IMR-90 (cell line): ENCODE measurements at regions not wholly inside any gene's neighbourhood (a gene's known extent, or its start where the extent isn't known, plus 50 kb on each side); places are given as distances from the start of the nearest gene placed in this dataset.

ENCODE experiments used
- ATAC-seq: fragments of 200-7000 bp; cut with Tn5 transposase; 2 replicates; pipeline ENCODE4 v1.9.1; 2020; ENCODE audit warnings: low read depth, mild to moderate bottlenecking, moderate library complexity
- BruUV-seq: library from RNA; stranded (reverse); fragments of 400-500 nt; replicated peaks from 2 replicates; lab custom pipeline; 2021; lab: Mats Ljungman, UMichigan
- CTCF ChIA-PET: fragments of 300-600 bp; formaldehyde crosslinking; extraction: SDS; loops from one replicate; lab custom pipeline; 2021; ENCODE audit warnings: antibody characterized with exemption; lab: Yijun Ruan, JAX
- POLR2A ChIA-PET: fragments of 300-600 bp; sonication (Branson Sonifier 250); formaldehyde crosslinking; loops from one replicate; lab custom pipeline; 2022; ENCODE audit warnings: antibody characterized with exemption; ENCODE audit not compliant: unreplicated experiment; lab: Charles Lee
- DNase-seq: peaks from one replicate; pipeline ENCODE4 v3.0.0; 2013
- H2AFZ ChIP-seq: replicated peaks from 2 replicates; pipeline ENCODE3; 2013; ENCODE audit warnings: low read length, mild to moderate bottlenecking; ENCODE audit not compliant: poor library complexity
- H2AK5ac ChIP-seq: 2 replicates; pipeline ENCODE4 v1.6.1; 2013; ENCODE audit warnings: low read depth, low read length, inconsistent platforms
- H2AK9ac ChIP-seq: replicated peaks from 2 replicates; pipeline ENCODE3; 2013; ENCODE audit warnings: mild to moderate bottlenecking, low read depth, low read length, moderate library complexity; ENCODE audit not compliant: poor library complexity
- H2BK120ac ChIP-seq: 2 replicates; pipeline ENCODE4 v1.6.1; 2013; ENCODE audit warnings: low read depth, low read length, inconsistent platforms
- H2BK15ac ChIP-seq: 3 replicates; pipeline ENCODE4 v1.6.1; 2013; ENCODE audit warnings: low read depth, low read length, inconsistent platforms
- H2BK20ac ChIP-seq: 2 replicates; pipeline ENCODE4 v1.6.1; 2013; ENCODE audit warnings: low read depth, mild to moderate bottlenecking, inconsistent platforms, low read length, moderate library complexity
- H2BK5ac ChIP-seq: 2 replicates; pipeline ENCODE4 v1.6.1; 2013; ENCODE audit warnings: mild to moderate bottlenecking, low read depth, low read length, inconsistent platforms; ENCODE audit not compliant: poor library complexity, severe bottlenecking
- H3K14ac ChIP-seq: replicated peaks from 2 replicates; pipeline ENCODE4 v1.6.1; 2013; ENCODE audit warnings: low read depth, low read length, inconsistent platforms
- H3K18ac ChIP-seq: 2 replicates; pipeline ENCODE4 v1.6.1; 2013; ENCODE audit warnings: low read depth, low read length, control low read depth
- H3K23ac ChIP-seq: 2 replicates; pipeline ENCODE4 v1.6.1; 2013; ENCODE audit warnings: low read depth, low read length, inconsistent platforms
- H3K27ac ChIP-seq: 2 replicates; pipeline ENCODE4 v1.5.1; 2013; ENCODE audit warnings: mild to moderate bottlenecking, control low read depth, low read length; ENCODE audit not compliant: insufficient read depth
- H3K27me3 ChIP-seq: 2 replicates; pipeline ENCODE4 v1.6.1; 2013; ENCODE audit warnings: low read length; ENCODE audit not compliant: control insufficient read depth, insufficient read depth
- H3K36me3 ChIP-seq: 2 replicates; pipeline ENCODE4 v1.6.1; 2013; ENCODE audit warnings: low read length, mixed read lengths; ENCODE audit not compliant: control insufficient read depth, insufficient read depth
- H3K4ac ChIP-seq: 2 replicates; pipeline ENCODE4 v1.6.1; 2013; ENCODE audit warnings: low read depth, low read length, inconsistent platforms
- H3K4me1 ChIP-seq: 2 replicates; pipeline ENCODE4 v1.6.1; 2013; ENCODE audit warnings: low read length, mixed read lengths; ENCODE audit not compliant: control insufficient read depth, insufficient read depth
- H3K4me2 ChIP-seq: 2 replicates; pipeline ENCODE4 v1.6.1; 2013; ENCODE audit warnings: low read depth, mild to moderate bottlenecking, control low read depth, low read length, moderate library complexity
- H3K4me3 ChIP-seq: 2 replicates; pipeline ENCODE4 v1.5.1; 2013; ENCODE audit warnings: low read depth, mild to moderate bottlenecking, control low read depth, low read length, moderate library complexity; ENCODE audit not compliant: insufficient read depth
- H3K56ac ChIP-seq: 2 replicates; pipeline ENCODE4 v1.6.1; 2013; ENCODE audit warnings: low read length, inconsistent platforms; ENCODE audit not compliant: insufficient read depth; ENCODE audit errors: extremely low read depth
- H3K79me1 ChIP-seq, 2 experiments: 2 replicates each; pipeline ENCODE4 v1.6.1; 2013; ENCODE audit warnings: low read length in 2 of 2, inconsistent platforms in 1 of 2, low read depth in 1 of 2
- H3K9ac ChIP-seq: 2 replicates; pipeline ENCODE4 v1.6.1; 2013; ENCODE audit warnings: low read depth, low read length, control low read depth
- H3K9me1 ChIP-seq: 2 replicates; pipeline ENCODE4 v1.6.1; 2013; ENCODE audit warnings: low read length, inconsistent platforms; ENCODE audit not compliant: insufficient read depth
- H3K9me3 ChIP-seq: 2 replicates; pipeline ENCODE4 v1.6.1; 2013; ENCODE audit warnings: low read length; ENCODE audit not compliant: control insufficient read depth, insufficient read depth
- H4K20me1 ChIP-seq: 2 replicates; pipeline ENCODE4 v1.6.1; 2013; ENCODE audit warnings: low read length, inconsistent platforms; ENCODE audit not compliant: insufficient read depth
- H4K5ac ChIP-seq: 2 replicates; pipeline ENCODE4 v1.6.1; 2013; ENCODE audit warnings: mild to moderate bottlenecking, low read depth, low read length, control low read depth
- H4K8ac ChIP-seq, 2 experiments: 2 replicates each; pipeline ENCODE4 v1.6.1; 2013; ENCODE audit warnings: low read depth in 2 of 2, low read length in 2 of 2, control low read depth in 1 of 2, inconsistent platforms in 1 of 2
- H4K91ac ChIP-seq: 2 replicates; pipeline ENCODE4 v1.6.1; 2013; ENCODE audit warnings: low read depth, low read length, inconsistent platforms; ENCODE audit not compliant: insufficient read depth
- MAFK ChIP-seq: IDR thresholded peaks from 2 replicates; pipeline ENCODE4 v1.6.1; 2012; ENCODE audit warnings: low read depth, low read length, improper control_type of control experiment
- MXI1 ChIP-seq: IDR thresholded peaks from 2 replicates; pipeline ENCODE4 v1.6.1; 2012; ENCODE audit warnings: low read depth, mild to moderate bottlenecking, low read length, moderate library complexity, borderline replicate concordance
- dilution Hi-C: fragments of 300-500 bp; cut with HindIII; formaldehyde crosslinking; loops from one replicate; pipeline ENCODE4 v1.14.3; 2018; ENCODE audit warnings: low sequenced_read_pairs; ENCODE audit not compliant: unreplicated experiment
- in situ Hi-C: fragments of 300-500 bp; cut with MboI; formaldehyde crosslinking; loops from 3 replicates; pipeline ENCODE4 v1.14.3; 2019; ENCODE audit warnings: low sequenced_read_pairs, inconsistent platforms, mixed read lengths
- intact Hi-C: fragments of 100-400 bp; cut with micrococcal nuclease; formaldehyde crosslinking; loops from 2 replicates; pipeline ENCODE4 v1.10.0; 2022

DNA sequence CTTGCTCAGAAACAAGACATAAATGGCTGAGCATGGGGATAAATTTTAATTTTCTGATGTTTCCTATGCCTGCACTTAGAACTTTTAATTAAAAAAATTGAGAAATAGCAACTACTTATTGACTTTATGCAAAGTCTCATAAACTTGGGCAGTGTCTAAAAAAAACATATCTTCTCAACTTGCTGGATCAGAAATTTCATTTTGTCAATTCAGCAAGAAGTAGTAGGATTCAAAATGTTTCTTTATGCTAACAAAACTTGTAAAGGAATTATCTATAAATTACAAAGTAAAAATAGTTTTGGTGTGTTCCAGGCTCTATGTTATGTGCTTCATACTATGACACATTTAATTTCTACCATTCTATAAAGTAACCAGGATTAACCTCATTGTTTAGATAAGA lies 562.2 kb upstream of the IMPG1 start:
- ATAC-seq (no peak), DNase-seq (no peak)
- Histone ChIP-seq H3K9ac (no peak overlapping the region), H4K8ac (no peak overlapping the region), H4K91ac (no peak overlapping the region), H2BK15ac (no peak overlapping the region), H3K79me1 (no peaks in the 10 kb centered on the region), H2BK20ac (no peak overlapping the region), H4K5ac (no peak overlapping the region), H3K56ac (no peak overlapping the region), H3K36me3 (no peaks in the 10 kb centered on the region), H3K4ac (no peak overlapping the region), H4K20me1 (no peaks in the 10 kb centered on the region), H2BK5ac (no peak overlapping the region), H2AFZ (no peak overlapping the region), H2AK5ac (no peak overlapping the region), H2BK120ac (no peak overlapping the region), H3K4me2 (no peak overlapping the region), H3K9me1 (no peaks in the 10 kb centered on the region), H3K18ac (no peak overlapping the region), H3K14ac (no peak overlapping the region), H3K4me3 (no peak overlapping the region), H3K4me1 (no peaks in the 10 kb centered on the region), H3K27me3 (no peaks in the 10 kb centered on the region), H3K27ac (no peak overlapping the region), H3K9me3 (peaks cover 9% of the 10 kb centered on the region; the same call in 1 of the 2 replicates), H3K23ac (no peak overlapping the region), H2AK9ac (no peak overlapping the region)
- no TSS peak for BruUV-seq
- no peak for TF ChIP-seq MXI1
- TF ChIP-seq MAFK, result peak; percentile 38; the same call in 1 of the 2 replicates
- ChIA-PET CTCF (no interaction called here), POLR2A (no interaction called here)
- dilution Hi-C loops (no loop called here), intact Hi-C loops (no loop called here), in situ Hi-C loops (no loop called here)
